ENCODE measurements at regions not wholly inside any gene's neighbourhood (a gene's known extent, or its start where the extent isn't known, plus 50 kb on each side); places are given as distances from the start of the nearest gene placed in this dataset.

- Histone ChIP-seq H3K9me3 (no peaks in the 10 kb centered on the region), H3K4me3 (no peak overlapping the region), H3K27ac (no peak overlapping the region), H3K4me1 (no peaks in the 10 kb centered on the region), H3K36me3 (no peaks in the 10 kb centered on the region), H3K27me3 (no peaks in the 10 kb centered on the region)
- no peak for DNase-seq (ENCODE audit: low spot score in 2 of 2)
- WGBS, 2 donors, result 64 to 70% methylated on average over 2 of the region's 2 CpGs
- TF ChIP-seq POLR2A (IDR thresholded peaks at IDR 0.05), result no peak
- no peak for TF ChIP-seq CTCF (IDR thresholded peaks at IDR 0.05)
- TF ChIP-seq EP300 (IDR thresholded peaks at IDR 0.05), result no peak
Observed at GRCh38 chr3:62956411-62956810, 81.2 kb upstream of the CADPS start.

DNA sequence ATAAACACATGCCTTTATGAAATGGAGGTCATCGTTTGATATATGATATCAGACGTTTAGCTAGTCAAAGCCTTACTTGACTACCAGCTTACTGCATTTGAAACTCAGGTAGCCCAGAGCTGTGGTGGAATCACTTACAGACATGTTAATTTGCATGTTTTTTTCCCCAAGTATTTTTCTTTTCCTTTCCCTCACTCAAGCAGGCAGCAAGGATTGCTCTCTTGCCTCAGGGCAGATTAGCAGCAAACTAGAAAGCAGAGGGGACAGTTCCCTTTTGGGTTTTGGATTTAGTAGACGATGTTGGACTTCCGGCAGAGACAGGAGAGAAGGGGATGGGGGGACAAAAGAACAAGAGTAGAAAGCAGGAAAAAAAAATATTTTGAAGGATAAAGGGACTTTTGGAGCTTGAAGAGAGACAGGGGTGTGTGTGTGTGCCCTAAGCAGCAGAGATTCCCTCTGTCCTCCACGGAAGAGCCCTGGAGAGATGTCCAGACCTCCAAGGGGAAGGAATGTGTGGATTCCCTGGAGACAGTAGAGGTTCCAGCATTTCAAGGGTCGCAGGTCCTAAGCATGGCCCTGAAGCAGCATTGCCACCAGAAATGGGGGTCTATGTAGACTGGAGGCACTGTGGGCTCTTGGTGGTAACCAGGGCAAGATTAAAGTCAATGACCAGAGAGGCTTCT is 86.8 kb upstream of the CADPS start:
- Histone ChIP-seq H3K36me3 (no peaks in the 10 kb centered on the region), H3K9me3 (no peaks in the 10 kb centered on the region), H3K27me3 (no peaks in the 10 kb centered on the region), H3K4me3 (no peak overlapping the region), H3K27ac (no peak overlapping the region), H3K4me1 (no peaks in the 10 kb centered on the region)
- WGBS, 2 donors, result 57% methylated on average over 6 of the region's 6 CpGs
- TF ChIP-seq EP300 (IDR thresholded peaks at IDR 0.05), result no peak
- no peak for TF ChIP-seq CTCF (IDR thresholded peaks at IDR 0.05)
- no peak for TF ChIP-seq POLR2A (IDR thresholded peaks at IDR 0.05)
- no peak for DNase-seq (ENCODE audit: low spot score in 2 of 2)

GRCh38 chr3:62962714-62963113 is 87.5 kb upstream of the CADPS start:
- no peaks in the 10 kb centered on the region for H3K27me3 ChIP-seq
- no peak overlapping the region for H3K27ac ChIP-seq
- no peak overlapping the region for H3K4me3 ChIP-seq
- DNase-seq (ENCODE audit: low spot score in 2 of 2), result no peak
- H3K4me1 ChIP-seq, result no peaks in the 10 kb centered on the region
- TF ChIP-seq CTCF (IDR thresholded peaks at IDR 0.05) (no peak), EP300 (IDR thresholded peaks at IDR 0.05) (no peak), POLR2A (IDR thresholded peaks at IDR 0.05) (no peak)
- 19 to 42% methylated on average over 1 of the region's 1 CpG for WGBS, 2 donors
- H3K36me3 ChIP-seq, result no peaks in the 10 kb centered on the region
- H3K9me3 ChIP-seq, result no peaks in the 10 kb centered on the region

DNA sequence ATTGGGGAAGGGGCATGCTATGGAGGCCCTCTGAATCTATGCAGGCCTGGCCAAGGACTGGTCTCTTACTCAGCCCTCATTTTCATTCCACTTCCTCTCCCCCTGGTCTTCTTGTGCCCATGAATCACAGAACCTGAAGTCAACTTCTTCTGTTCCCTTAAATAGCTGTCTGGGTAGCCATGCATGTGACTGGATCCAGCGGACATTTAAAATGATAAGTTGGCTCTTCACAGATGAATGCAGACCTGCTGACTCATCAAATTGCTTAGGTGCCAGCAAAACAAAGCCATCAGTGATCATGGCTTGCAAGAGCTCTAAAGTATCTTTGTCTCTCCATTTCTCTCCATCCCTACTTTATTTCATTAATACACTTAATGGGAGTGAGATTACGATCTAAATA is 90.1 kb upstream of the CADPS start:
- H3K4me1 ChIP-seq, result no peaks in the 10 kb centered on the region
- 47 to 75% methylated on average over 2 of the region's 2 CpGs for WGBS, 2 donors
- TF ChIP-seq POLR2A (IDR thresholded peaks at IDR 0.05) (no peak), CTCF (IDR thresholded peaks at IDR 0.05) (no peak), EP300 (IDR thresholded peaks at IDR 0.05) (no peak)

GRCh38 chr3:62968128-62968527 is 92.9 kb upstream of the CADPS start:
- Histone ChIP-seq H3K9me3 (no peaks in the 10 kb centered on the region), H3K4me3 (no peak overlapping the region), H3K4me1 (no peaks in the 10 kb centered on the region), H3K27me3 (no peaks in the 10 kb centered on the region), H3K36me3 (no peaks in the 10 kb centered on the region), H3K27ac (no peak overlapping the region)
- no peak for DNase-seq (ENCODE audit: low spot score in 2 of 2)
- TF ChIP-seq CTCF (IDR thresholded peaks at IDR 0.05), result no peak
- no peak for TF ChIP-seq POLR2A (IDR thresholded peaks at IDR 0.05)
- TF ChIP-seq EP300 (IDR thresholded peaks at IDR 0.05), result no peak
- WGBS, 2 donors, result 51 to 53% methylated on average over 3 of the region's 3 CpGs

More for the DNA sequence above, 90.1 kb upstream of the CADPS start:
- H3K9me3 ChIP-seq, result no peaks in the 10 kb centered on the region
- DNase-seq (ENCODE audit: low spot score in 2 of 2), result no peak
- H3K27ac ChIP-seq, result no peak overlapping the region
- no peaks in the 10 kb centered on the region for H3K36me3 ChIP-seq
- no peaks in the 10 kb centered on the region for H3K27me3 ChIP-seq
- H3K4me3 ChIP-seq, result no peak overlapping the region

Measured in tibial nerve (tissue), 4 donors.